Activated CD4-positive, alpha-beta T cell treated with anti-CD3 and anti-CD28 coated beads, Interleukin-2, amount 50 U/mL, for 24 hours (primary cell): ENCODE measurements at regions not wholly inside any gene's neighbourhood (a gene's known extent, or its start where the extent isn't known, plus 50 kb on each side); places are given as distances from the start of the nearest gene placed in this dataset.

ENCODE experiments used
- DNase-seq, 2 donors: peaks; one replicate each; pipeline ENCODE4 v3.0.0-alpha.2; 2020; ENCODE audit warnings: low read depth in 1 of 2, low spot score in 1 of 2

DNA sequence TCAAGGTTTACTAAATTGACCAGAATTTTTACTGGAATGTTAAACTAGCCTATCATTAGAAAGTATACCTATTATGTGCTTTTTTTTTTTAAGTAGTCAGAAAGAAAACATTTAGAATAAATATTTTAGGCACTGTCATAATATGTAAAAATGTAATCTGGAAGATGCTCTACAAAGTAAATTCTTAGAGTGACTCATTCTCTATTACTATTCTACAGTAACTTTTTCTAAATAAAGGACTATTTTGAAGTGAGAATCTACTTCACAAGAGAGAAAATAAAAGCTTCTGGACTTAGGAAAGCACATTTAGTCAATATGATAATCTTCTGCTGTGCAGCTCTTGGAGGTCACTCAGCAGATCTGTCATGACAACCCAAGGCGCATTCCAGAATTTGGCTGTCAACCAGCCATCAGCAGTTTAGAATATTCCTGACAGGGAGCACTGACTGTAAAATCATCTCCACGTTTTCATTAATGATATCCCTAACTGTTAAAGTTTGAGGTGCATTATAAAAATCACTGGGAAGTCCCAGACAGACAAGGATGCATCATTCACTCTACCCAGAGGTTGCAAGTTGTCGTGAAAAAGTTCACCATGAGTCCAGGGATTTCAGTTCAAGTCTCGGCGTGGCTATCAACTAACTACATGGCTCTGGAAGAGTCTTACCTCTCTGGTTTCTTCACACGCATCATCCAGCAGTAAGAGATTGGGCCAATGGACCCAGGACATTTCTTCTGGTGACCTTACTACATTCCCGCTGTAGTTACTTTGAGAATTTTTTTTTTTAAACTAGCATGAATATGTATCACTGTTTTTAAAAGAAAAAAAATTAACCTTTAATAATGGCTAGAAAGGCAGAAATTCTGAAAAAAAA, 374.9 kb downstream of the GJA1 start:
- DNase-seq, result no peak

DNA sequence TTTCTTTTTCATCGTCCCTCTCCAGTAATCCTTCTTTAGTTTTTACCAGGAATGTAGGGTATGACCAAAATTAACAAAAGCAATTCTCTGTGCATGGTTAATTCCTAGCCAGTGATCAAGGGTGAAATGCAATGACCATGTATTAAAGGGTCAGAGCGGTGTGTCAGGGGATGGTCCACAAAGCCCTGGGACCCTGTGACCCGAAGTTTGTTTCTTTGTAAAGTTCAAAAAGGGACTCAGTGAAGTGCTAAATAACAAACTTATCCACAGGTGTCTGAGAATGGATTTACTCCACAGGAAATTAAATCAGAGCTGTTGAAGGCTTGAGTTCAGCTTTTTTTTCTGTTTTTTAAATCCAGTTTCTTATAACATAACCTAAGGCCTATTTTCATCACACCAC, 375.7 kb downstream of the GJA1 start:
- DNase-seq, result no peak

- DNase-seq, result no peak
Measured at GRCh38 chr6:121816361-121816760, 380.9 kb downstream of the GJA1 start.

- no peak for DNase-seq
Measured at GRCh38 chr6:121816906-121817540, 381.6 kb downstream of the GJA1 start.

- DNase-seq, result no peak
Measured at GRCh38 chr6:121823437-121823851, 388.0 kb downstream of the GJA1 start.

GRCh38 chr6:121826156-121826810, 390.8 kb downstream of the GJA1 start:
- DNase-seq, result no peak

GRCh38 chr6:121828146-121828886, 392.9 kb downstream of the GJA1 start:
- no peak for DNase-seq

- no peak for DNase-seq
Measured at GRCh38 chr6:121830736-121831135, 395.3 kb downstream of the GJA1 start.

GRCh38 chr6:121835662-121836061, 400.2 kb downstream of the GJA1 start:
- DNase-seq, result no peak

DNA sequence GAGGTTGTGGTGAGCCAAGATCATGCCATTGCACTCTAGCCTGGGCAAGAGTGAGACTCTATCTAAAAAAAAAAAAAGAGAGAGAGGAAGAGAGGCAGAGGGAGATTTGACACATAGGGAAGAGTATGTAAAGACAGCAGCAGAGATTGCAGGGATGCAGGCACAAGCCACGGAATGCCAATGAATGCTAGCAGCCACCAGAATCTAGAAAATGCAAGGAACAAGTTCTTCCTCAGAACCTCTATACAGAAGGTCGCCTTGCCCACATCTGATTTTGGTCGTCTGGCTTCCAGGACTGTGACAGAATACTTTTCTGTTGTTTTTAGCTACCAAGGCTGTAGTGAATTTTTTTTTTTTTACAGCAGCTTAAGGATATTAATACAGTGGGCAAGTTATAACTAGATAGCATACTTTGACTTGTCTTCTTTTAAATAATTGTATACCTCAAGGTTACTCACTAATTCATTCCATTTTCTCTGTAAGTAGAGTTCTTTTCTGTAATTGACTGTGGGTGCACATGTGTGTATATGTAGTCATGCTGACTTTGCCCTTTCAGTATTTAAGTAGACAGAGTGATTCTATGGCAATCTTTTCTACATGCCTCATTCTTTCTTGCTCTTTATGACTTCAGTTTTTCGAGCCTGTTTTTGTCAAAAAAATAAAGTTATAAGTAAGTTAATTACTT, 402.2 kb downstream of the GJA1 start:
- DNase-seq, result no peak

DNA sequence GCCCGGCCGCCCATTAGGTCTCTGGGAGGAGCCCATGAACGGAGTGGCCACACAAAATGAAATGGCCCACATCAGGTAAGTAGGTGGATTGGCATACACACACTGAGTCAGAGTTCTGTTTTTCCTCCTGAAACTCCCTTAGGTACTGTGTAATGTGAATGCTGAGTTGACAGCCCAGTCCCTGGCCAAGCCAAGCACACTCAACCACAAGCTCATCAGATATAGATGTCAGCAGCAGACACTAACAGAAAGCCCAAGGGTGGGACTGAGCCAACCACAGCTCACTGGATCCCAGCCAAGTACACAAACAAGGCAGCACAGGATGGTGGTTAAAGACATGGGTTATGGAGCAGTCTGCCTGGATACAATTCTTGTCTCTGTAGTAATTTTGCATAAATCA, 403.4 kb downstream of the GJA1 start:
- DNase-seq, result no peak

DNA sequence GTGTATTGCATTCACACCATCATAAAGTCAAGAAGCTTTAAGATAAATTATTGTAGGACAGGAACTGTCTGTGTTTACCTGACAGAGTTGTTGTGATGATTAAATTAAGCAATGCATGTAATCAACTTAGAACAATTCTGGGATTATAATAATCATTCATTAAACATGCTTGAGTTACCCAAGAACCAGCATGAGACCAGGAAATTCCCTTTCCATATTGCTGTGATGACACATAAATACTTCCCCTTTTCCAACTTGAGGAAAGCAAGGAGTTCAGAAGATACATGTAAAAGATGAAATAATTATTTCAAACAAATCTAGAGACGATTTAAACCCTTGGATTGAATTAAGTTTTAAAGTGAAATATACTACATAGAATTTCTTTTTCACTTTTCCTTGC, 404.4 kb downstream of the GJA1 start:
- no peak for DNase-seq

GRCh38 chr6:121844898-121845297, 409.5 kb downstream of the GJA1 start:
- DNase-seq, result no peak

DNA sequence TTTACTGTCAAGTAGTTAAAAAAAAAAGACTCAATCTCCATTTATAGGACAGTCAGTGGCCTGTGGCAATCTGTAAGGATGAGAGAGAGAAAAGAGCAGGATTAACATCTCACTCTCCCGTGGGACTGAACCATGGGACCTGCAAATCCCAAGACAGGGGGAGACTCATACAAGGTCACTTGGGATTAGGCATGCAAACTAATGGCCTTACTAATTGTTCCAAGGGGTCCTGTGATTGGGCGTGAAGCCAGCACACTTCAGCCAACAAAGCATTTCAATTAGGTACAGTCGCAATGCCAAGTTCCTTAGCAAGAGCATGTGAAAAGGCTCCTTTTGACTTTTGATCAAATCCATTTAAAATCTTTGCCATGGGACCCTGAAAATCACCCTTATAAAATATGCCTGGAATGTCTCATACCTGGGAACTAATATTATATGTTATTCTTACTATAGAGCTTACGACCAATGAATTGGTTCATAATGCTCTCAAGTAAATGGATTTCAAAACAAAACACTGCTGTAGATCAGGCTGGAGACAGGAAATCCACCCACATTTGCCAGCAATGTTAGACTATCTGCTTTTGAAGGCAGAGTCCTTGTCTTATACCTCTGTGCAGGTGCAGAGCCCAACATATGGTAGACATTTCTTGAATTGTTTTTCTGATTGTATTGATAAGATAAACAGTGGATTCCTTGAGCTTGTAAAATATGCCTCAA, 412.5 kb downstream of the GJA1 start:
- no peak for DNase-seq

GRCh38 chr6:121848523-121849255, 413.2 kb downstream of the GJA1 start:
- DNase-seq, result no peak

DNA sequence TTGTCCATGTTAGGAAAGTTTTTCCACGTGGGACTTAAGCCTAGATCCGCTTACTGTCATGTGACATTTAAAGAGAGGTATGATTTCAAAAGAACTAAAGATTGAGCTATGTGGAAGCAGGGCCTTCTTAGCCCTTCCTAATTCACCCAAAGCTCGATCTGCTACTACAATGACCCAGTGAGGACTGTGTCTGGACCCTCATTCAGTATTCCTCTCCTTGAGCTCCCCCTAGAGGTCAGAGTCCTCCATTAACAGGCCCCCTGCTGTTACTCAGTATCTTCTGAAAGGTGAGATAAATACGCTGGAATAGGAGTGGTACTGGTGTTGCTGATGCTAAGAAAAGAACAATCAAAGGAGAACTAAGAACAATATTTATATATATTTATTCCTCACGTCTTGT, 414.0 kb downstream of the GJA1 start:
- peak in 1 of 2 donors; percentile 21 for DNase-seq

DNA sequence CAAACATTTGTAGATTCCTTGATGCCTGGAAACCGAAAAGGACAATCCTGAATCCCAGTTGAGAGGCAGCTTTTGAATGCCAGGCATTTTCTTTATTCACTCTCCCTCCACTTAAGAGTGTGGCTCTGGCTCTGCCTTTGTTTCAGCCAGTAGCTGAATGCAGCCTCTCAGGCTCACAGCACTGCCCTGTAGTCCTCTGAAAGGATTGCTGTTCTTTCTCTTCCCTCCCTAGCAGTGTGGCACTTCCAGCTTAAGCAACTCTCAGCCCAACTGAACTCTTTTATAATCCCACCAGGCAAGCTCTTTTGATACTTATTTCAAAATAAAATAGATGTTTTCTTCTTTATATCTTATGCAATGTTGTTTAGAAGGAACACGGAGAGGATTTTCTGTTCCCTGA, 415.6 kb downstream of the GJA1 start:
- no peak for DNase-seq

GRCh38 chr6:121853686-121854085, 418.2 kb downstream of the GJA1 start:
- DNase-seq, result no peak

DNA sequence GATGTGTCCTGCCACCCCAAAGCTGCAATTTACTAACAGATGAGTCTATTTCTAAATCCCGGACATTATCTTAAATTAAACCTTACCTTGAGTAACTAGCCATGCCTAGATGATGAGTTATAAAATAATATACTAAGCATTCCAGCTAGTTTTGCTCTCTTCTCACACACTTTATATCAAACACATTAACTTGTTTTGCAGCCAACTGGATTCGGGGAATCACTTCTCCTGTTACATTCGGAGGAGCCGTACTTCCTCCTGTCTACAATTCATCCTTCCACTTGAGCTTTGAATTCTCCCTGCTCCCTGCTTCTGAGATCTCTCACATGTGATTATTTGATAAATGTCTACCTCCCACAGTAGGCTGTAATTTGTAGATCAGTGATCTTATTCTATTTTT, 420.1 kb downstream of the GJA1 start:
- DNase-seq, result no peak

- no peak for DNase-seq
Measured at GRCh38 chr6:121856296-121856695, 420.9 kb downstream of the GJA1 start.
